Activated CD8-positive, alpha-beta memory T cell treated with anti-CD3 and anti-CD28 coated beads for 36 hours (primary cell): ENCODE measurements at regions not wholly inside any gene's neighbourhood (a gene's known extent, or its start where the extent isn't known, plus 50 kb on each side); places are given as distances from the start of the nearest gene placed in this dataset.

Experiments
- CTCF ChIA-PET: fragments of 350-600 bp; sonication (Branson Sonifier 250); formaldehyde crosslinking; loops from one replicate; lab custom pipeline; 2021; ENCODE audit warnings: antibody characterized with exemption; lab: Charles Lee
- POLR2A ChIA-PET: fragments of 350-600 bp; sonication (Branson Sonifier 250); formaldehyde crosslinking; loops from one replicate; lab custom pipeline; 2021; ENCODE audit warnings: antibody characterized with exemption; lab: Charles Lee

GRCh38 chr6:134698228-134698627, 251.7 kb downstream of the ALDH8A1 start:
- POLR2A ChIA-PET = interaction anchor here (0.7 kb wide), 1 partner anchor 24 kb away, joined by 8 read pairs; no protein-coding TSS in a partner anchor
- CTCF ChIA-PET = interaction anchor here (0.5 kb wide), 1 partner anchor 470 kb away, joined by 4 read pairs; no protein-coding TSS in a partner anchor

DNA sequence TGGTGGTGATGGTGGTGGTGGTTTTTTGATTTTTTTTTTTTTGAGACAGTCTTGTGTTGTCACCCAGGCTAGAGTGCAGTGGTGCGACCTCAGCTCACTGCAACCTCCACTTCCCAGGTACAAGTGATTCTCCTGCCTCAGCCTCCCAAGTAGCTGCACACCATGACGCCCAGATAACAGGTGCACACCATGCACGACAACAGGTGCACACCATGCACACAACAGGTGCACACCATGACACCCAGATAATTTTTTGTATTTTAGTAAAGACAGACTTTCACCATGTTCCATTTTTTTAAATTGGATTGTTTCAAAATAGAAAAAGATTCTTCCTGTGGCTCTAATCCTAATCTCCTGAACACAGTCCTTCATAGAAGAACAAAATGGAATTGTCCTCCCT, 257.9 kb downstream of the ALDH8A1 start:
- ChIA-PET CTCF (no interaction called here), POLR2A (no interaction called here)

GRCh38 chr6:134691180-134691579, 258.7 kb downstream of the ALDH8A1 start:
- ChIA-PET CTCF (no interaction called here), POLR2A (no interaction called here)

DNA sequence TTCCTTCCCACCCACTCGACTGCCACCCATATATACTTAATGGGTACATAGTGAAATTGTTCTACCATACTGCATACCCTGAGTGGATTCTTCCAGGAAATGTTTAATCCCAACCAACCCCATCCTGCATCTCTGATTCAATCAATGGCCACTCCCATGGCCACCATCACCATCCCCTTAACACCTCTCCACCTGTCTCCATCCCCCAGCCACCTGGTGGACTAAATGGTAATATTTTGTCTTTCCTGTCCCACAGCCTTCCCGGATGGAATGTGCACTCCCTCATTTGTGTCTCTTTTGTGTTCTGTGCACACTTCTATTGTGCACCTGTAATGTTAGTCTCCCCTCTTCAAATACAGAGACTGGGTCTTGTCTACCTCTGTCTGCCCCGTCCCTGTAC, 259.9 kb downstream of the ALDH8A1 start:
- ChIA-PET CTCF (no interaction called here), POLR2A (no interaction called here)

DNA sequence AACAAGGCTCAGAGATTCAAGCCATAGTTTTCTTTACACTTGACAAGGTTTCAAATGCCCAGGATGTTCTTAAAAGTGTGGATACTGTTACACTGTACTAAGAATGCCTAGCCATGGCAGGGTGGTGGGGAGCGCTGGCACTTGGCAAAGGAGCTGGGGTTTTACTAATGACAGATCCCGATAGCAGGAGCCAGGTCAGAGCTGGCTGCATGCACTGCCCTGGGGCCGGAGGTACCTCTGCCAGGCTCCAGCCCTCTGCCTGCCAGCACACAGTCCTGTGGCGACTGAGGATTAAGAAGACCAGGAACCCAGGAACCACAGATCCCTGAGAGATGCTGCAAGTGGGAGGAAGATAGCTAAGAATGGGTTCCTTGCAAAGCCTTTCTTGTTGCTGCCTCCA, 260.3 kb downstream of the ALDH8A1 start:
- ChIA-PET CTCF (no interaction called here), POLR2A (no interaction called here)

DNA sequence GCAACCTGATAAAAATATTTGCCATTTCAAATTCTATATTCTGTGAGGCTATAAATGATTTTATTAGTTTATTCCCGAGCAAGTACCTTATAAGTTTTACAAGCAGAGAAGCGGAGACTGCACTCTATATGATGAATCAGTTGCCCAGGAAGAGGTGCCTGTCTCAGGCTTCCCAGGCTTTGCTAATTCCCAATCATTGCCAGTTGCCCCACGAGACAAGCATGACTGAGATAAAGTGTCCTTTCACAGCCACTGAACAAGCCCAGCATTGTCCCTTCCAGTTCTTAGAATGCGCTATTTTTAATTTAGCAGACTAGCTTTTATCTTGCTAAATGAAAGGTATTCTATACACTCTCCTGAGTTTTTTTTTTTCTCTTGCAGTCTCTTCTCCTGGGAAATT, 260.7 kb downstream of the ALDH8A1 start:
- ChIA-PET POLR2A (no interaction called here), CTCF (no interaction called here)

DNA sequence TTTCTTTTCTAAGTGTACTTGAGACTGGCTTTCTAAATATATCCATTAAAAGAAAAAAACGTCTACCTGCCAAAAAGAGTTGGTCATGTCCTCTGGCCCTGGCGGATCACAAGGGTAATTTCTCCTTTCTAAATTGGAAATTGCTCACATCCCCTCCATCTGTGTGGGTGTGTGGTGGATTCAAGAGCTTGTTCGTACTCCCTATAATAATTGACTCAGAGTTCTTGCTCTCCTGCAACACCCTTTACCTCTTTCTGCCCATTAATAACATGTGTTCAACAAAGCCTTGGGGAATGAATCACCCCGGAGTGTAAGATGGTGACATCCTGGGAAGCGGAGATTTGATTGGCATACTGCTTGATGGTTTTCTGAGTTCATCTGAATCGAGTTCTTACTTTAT, 263.8 kb downstream of the ALDH8A1 start:
- CTCF ChIA-PET = interaction anchor here (1.0 to 1.2 kb wide), 2 partner anchors 8 to 562 kb away, joined by 3 to 4 read pairs; no protein-coding TSS in a partner anchor
- POLR2A ChIA-PET = no interaction called here

GRCh38 chr6:134684423-134684795, 265.5 kb downstream of the ALDH8A1 start:
- ChIA-PET POLR2A (no interaction called here), CTCF (no interaction called here)

- POLR2A ChIA-PET = no interaction called here
- CTCF ChIA-PET = no interaction called here
Observed at GRCh38 chr6:134683783-134684422, 266.0 kb downstream of the ALDH8A1 start.

GRCh38 chr6:134680433-134680832, 269.5 kb downstream of the ALDH8A1 start:
- CTCF ChIA-PET = no interaction called here

DNA sequence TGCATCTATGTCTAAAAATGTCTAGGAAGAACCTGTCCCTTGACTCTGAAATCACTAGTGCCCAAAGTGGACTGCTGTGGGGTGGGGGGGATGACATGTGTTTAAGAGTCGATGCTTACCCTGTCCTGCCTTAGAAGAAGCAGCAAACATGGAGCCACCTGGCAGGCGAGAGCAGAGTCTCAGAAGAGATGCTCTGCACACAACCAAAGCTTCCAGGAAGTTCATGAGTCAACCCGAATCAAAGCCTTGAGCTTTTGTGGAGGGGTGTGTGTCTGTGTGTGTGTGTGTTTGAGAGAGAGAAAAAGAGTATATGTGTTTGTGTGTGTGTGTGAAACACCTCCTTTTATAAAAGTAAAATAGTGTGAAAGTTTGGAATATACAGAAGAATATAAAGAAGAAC, 269.9 kb downstream of the ALDH8A1 start:
- ChIA-PET POLR2A (no interaction called here), CTCF (no interaction called here)

More at GRCh38 chr6:134680433-134680832, 269.5 kb downstream of the ALDH8A1 start:
- POLR2A ChIA-PET = no interaction called here

DNA sequence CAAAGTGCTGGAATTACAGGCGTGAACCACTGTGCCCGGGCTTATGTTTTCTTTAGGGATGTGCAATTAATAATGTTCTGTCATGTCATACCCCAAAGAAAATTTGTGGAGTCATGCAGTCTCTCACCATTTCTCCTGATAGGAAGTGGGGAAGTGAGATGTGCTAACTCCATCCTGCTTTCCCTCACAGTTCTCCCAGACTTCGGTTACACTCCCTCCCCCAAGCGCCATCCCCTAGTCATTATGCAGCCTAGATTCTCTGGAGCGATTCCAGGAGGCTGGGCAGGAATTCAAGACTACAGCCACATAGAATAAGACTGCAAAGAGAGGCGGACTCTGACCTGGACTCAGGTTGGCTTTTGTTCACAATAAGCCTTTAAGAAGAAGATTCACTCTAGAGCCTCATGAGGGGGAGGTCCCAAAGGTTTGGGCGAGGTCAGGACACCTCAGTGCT, 271.4 kb downstream of the ALDH8A1 start:
- ChIA-PET CTCF (interaction anchor here (0.6 kb wide), 1 partner anchor 8 kb away, joined by 3 read pairs; no protein-coding TSS in a partner anchor), POLR2A (no interaction called here)

DNA sequence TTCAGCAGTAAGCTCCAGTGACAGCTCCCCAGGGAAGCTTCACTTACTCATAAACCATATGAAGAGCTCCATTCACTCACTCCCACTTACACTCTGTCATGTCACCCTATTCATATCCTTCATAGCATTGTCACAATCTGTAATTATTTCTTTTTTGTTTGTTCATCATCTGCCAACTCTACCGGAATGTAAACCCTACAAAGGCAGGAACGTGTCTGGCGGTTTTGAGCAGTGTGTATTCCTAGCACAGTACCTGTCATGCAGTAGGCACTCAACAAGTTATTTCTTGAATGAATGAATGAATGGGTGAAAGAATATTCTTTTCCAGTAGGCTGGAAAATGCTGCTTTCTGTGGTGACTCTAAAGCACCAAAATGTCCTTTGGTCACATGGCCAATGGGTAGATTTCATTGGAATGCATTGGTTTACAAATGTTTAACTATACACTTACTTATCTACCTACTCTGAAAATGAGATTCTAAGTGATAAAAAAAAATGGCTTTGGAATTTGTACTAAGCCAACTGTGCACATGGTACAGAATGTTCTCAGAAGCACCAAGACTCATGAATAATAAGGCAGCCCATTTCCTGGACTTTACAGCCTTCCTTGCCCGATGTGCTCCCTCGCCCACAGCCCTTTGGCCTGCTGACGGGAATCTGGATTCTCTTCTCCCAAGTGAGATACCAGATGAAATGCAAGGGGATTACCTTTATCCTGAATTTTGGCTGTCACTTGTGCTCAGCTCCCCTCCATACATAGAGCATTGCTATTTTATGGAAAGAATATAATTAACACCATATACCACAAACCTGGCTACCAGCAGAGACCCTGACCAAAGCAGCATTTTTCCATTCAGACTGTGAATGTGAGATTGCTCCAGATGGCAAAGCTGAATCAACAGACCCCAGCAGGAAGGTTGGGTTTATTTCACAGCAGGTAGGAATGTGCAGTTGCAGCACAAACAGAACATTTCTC, 273.3 kb downstream of the ALDH8A1 start:
- ChIA-PET CTCF (no interaction called here), POLR2A (no interaction called here)

DNA sequence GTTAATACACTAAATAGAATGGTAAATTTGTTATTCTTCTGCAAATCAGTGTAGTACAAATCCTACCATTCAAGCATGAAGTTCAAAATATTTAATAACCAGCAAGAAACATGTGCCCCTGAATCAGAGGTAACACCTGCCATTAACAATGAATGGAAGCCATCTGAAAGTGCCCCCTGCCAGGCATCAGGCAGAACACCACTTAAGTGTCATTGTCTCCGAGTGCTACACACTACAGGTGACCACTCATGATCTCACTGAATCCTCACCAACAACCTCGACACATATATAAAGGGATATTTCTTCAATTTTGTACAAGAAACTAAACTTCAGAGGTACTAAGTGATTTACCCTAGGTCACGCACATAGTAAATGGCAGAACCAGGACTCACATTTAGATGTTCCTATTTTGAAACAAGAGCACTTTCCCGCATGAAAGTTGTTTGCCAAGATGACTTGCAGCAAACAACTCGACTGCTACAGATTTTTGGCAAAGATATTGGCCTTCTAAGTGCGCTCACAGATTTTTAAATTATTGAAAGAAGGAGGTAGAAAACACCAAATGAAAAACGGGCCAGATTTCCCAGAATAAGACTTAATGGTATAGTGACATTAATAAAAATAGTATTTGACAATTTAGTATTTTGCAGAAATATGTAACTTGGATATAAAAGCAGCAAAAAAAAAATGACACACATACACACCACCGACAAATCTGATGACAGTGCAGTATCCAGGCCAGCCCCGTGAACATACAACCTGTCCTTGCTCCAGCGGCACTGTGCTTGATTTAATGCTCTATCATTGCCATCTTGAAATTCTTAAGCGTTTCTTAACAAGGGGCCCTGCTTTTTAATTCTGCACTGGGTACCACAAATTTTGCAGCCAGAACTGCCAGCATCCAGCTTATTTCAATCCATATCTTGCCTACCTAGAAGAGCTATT, 274.5 kb downstream of the ALDH8A1 start:
- CTCF ChIA-PET = no interaction called here
- POLR2A ChIA-PET = no interaction called here

DNA sequence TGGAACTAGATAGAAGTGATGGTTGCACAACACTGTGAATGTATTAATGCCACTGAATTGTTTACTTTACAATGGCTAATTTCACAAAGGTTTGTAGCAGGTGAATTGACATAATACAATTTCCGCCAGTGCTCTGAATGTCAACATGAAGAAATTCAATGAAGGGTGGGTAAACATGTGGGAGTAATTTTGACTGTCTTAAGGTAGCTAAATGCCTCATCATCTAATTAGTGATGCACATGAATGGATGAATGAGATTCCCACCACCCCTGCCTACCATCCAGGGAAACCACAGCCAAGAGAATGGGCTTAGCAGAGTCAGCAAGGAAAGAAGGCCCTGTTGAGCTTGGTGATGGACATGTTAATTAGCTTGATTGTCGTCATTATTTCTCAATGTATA, 275.3 kb downstream of the ALDH8A1 start:
- ChIA-PET CTCF (no interaction called here), POLR2A (no interaction called here)

DNA sequence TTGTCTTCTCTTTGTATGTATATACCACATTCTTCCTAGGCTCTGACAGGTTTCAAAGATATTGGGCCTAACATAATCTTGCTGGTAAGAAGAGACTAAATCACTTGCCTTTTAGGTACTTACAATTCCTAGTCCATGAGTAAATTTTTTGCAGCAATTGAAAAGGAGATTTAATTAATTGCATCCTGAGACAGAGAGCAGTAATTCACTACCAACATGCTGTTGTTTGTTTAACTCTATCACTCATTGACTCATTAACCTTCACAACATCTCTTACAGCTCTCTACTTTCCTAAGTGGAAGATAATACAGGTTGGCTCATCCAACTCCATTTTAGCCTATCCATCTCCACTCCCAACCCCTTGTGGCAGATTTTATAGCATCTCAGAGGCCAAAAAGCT, 280.4 kb downstream of the ALDH8A1 start:
- ChIA-PET CTCF (no interaction called here), POLR2A (no interaction called here)

DNA sequence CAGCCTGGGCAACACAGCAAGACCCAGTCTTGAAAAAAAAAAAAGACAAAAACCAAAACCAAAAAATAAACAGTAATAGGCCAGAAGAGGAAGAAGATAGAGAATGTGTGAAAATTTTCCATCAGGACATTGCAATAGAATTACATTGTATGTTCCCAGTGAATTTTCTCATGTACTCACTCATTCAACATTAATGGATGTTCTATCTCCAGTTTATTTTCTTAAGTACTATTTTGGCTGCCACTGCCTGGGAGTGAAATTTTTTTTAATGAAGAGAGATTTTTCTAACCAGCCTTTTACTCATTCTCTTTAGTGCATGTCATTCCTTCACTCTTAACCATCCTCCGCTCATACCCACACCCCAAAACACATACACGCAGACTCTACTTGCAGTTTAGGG, 282.8 kb downstream of the ALDH8A1 start:
- ChIA-PET CTCF (no interaction called here), POLR2A (interaction anchor here (0.6 kb wide), 1 partner anchor 105 kb away, joined by 6 read pairs; no protein-coding TSS in a partner anchor)

DNA sequence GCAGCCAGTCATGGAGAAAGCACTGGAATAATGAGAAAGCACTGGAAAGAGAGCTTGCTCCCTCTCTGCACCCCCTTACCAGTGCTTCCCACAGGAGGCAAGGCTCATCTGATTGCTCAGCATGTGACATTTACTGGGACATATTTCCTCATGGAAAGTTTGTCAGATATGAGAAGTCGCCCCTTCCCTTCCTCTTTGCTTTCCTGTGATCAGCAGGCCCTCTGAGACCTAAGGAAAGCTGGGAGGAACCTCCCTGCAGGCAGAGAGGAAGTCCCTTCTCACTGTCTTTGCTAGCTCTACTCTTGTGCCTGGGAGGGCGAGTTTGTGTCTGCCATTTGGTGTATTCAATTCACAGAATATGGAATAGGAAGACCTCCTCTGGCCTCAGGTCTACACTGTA, 283.8 kb downstream of the ALDH8A1 start:
- ChIA-PET CTCF (no interaction called here), POLR2A (no interaction called here)

DNA sequence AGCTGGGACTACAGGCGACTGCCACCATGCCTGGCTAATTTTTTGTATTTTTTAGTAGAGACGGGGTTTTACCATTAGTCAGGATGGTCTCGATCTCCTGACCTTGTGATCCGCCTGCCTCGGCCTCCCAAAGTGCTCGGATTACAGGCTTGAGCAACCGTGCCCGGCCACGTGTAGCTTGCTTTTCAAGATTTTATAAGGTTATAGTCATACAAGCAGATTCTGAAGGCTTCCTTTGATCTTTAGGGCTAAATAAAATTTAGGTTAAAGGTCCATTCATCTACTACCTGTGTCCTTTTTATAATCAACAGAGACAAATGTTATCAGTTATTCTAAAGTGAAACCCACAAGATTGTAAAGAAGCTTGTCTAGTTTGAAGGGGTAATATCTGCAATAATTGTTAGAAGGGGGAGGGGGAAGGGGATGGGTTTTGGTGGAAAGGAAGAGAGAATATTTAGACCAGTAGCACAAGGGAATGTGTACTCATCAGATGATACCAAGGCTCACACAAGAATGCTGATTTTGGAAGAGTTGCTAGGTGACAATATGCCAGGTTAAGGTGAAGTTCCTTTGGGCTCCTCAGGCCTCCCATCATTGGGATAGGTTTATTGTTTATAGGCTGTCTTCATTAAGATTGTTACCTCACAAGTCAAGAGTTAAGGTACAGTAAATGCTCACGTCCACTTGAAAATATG, 284.7 kb downstream of the ALDH8A1 start:
- POLR2A ChIA-PET = no interaction called here

More for the DNA sequence above, 284.7 kb downstream of the ALDH8A1 start:
- CTCF ChIA-PET = no interaction called here
